MM.1S (cell line): ENCODE measurements at regions not wholly inside any gene's neighbourhood (a gene's known extent, or its start where the extent isn't known, plus 50 kb on each side); places are given as distances from the start of the nearest gene placed in this dataset.

Experiments used
- DNase-seq: peaks from one replicate; pipeline ENCODE4 v3.0.0-alpha.2; 2015
- H2AFZ ChIP-seq: fragments of 300-600 bp; sonication (generic); 2 replicates; pipeline ENCODE4 v1.6.0; 2016; ENCODE audit warnings: antibody characterized with exemption, low read length
- H3F3A ChIP-seq: fragments of 300-600 bp; sonication (generic); 2 replicates; pipeline ENCODE4 v1.6.1; 2016; ENCODE audit warnings: mild to moderate bottlenecking, antibody characterized with exemption, low read length, moderate library complexity, mixed read lengths; ENCODE audit not compliant: insufficient read depth
- H3K27ac ChIP-seq: fragments of 300-600 bp; sonication (generic); 2 replicates; pipeline ENCODE4 v1.5.1; 2016; ENCODE audit warnings: mild to moderate bottlenecking, low read length
- H3K27me3 ChIP-seq: fragments of 300-600 bp; sonication (generic); replicated peaks from 2 replicates; pipeline ENCODE4 v1.6.0; 2016; ENCODE audit warnings: low read length; ENCODE audit not compliant: insufficient read depth
- H3K36me3 ChIP-seq: fragments of 300-600 bp; sonication (generic); replicated peaks from 2 replicates; pipeline ENCODE4 v1.6.1; 2016; ENCODE audit warnings: mild to moderate bottlenecking, low read length, mixed read lengths; ENCODE audit not compliant: insufficient read depth
- H3K4me1 ChIP-seq: fragments of 300-600 bp; sonication (generic); 2 replicates; pipeline ENCODE4 v1.6.1; 2016; ENCODE audit warnings: low read length, mixed read lengths
- H3K4me2 ChIP-seq: fragments of 300-600 bp; sonication (generic); 2 replicates; pipeline ENCODE4 v1.6.0; 2016; ENCODE audit warnings: low read depth, low read length
- H3K4me3 ChIP-seq: fragments of 300-600 bp; sonication (generic); 2 replicates; pipeline ENCODE4 v1.5.1; 2016; ENCODE audit warnings: low read length, mixed read lengths
- H3K79me2 ChIP-seq: fragments of 300-600 bp; sonication (generic); 2 replicates; pipeline ENCODE4 v1.6.1; 2016; ENCODE audit warnings: mixed run types, low read length, mixed read lengths
- H3K9ac ChIP-seq: fragments of 300-600 bp; sonication (generic); 2 replicates; pipeline ENCODE4 v1.6.1; 2016; ENCODE audit warnings: low read length, mixed read lengths
- H3K9me2 ChIP-seq: fragments of 300-600 bp; sonication (generic); replicated peaks from 2 replicates; pipeline ENCODE4 v1.6.1; 2016; ENCODE audit warnings: mild to moderate bottlenecking, low read length, mixed read lengths; ENCODE audit not compliant: insufficient read depth
- H3K9me3 ChIP-seq: fragments of 300-600 bp; sonication (generic); replicated peaks from 2 replicates; pipeline ENCODE4 v1.6.1; 2016; ENCODE audit warnings: mild to moderate bottlenecking, low read length, mixed read lengths; ENCODE audit not compliant: insufficient read depth
- H4K20me1 ChIP-seq: fragments of 300-600 bp; sonication (generic); 2 replicates; pipeline ENCODE4 v1.6.1; 2016; ENCODE audit warnings: mild to moderate bottlenecking, low read length, moderate library complexity, mixed read lengths; ENCODE audit not compliant: insufficient read depth
- EZH2 ChIP-seq: fragments of 300-600 bp; sonication (generic); optimal IDR thresholded peaks from 2 replicates; pipeline ENCODE3; 2017; ENCODE audit warnings: low read depth, mild to moderate bottlenecking, antibody characterized with exemption, low read length, mixed read lengths
- EZH2phosphoT487 ChIP-seq: fragments of 300-600 bp; sonication (generic); IDR thresholded peaks from 2 replicates; pipeline ENCODE4 v1.6.1; 2018; ENCODE audit warnings: antibody characterized with exemption, low read length
- TF ChIP-seq, protein P1 (sequence below): fragments of 300-600 bp; sonication (generic); IDR thresholded peaks from 2 replicates; pipeline ENCODE4 v1.5.1; 2016; ENCODE audit warnings: antibody characterized with exemption, low read length, mixed read lengths

DNA sequence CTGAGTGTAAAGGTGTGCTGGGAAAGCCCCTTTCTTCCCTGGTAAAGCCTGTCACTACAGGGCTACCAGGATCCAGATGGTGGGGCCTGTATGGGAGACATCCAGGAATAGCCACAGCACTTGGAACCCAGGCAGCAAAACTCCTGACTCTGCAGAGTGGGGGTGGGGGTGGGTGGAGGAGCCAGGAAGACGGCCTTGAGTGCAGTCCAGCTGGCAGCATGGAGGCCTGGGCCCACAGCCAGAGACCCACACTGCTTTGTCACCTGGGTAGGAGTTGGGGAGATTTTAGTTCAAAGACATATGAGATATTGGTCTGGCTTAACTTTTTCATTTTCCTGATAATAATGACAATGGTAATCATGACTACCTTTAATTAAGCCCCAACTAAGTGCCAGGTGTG, 116.7 kb upstream of the MRPS22 start:
- no peaks in the 10 kb centered on the region for H3K27me3 ChIP-seq
- no peaks in the 10 kb centered on the region for H3F3A ChIP-seq
- H3K79me2 ChIP-seq: no peaks in the 10 kb centered on the region
- no peaks in the 10 kb centered on the region for H3K9me3 ChIP-seq
- TF ChIP-seq, protein P1, sequence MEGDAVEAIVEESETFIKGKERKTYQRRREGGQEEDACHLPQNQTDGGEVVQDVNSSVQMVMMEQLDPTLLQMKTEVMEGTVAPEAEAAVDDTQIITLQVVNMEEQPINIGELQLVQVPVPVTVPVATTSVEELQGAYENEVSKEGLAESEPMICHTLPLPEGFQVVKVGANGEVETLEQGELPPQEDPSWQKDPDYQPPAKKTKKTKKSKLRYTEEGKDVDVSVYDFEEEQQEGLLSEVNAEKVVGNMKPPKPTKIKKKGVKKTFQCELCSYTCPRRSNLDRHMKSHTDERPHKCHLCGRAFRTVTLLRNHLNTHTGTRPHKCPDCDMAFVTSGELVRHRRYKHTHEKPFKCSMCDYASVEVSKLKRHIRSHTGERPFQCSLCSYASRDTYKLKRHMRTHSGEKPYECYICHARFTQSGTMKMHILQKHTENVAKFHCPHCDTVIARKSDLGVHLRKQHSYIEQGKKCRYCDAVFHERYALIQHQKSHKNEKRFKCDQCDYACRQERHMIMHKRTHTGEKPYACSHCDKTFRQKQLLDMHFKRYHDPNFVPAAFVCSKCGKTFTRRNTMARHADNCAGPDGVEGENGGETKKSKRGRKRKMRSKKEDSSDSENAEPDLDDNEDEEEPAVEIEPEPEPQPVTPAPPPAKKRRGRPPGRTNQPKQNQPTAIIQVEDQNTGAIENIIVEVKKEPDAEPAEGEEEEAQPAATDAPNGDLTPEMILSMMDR: no peak
- TF ChIP-seq EZH2: no peak
- TF ChIP-seq EZH2phosphoT487: no peak
- no peak overlapping the region for H3K4me2 ChIP-seq
- H4K20me1 ChIP-seq: no peaks in the 10 kb centered on the region
- H3K4me3 ChIP-seq: no peak overlapping the region
- H3K4me1 ChIP-seq: no peaks in the 10 kb centered on the region
- H3K9ac ChIP-seq: no peak overlapping the region
- no peaks in the 10 kb centered on the region for H3K9me2 ChIP-seq
- no peak overlapping the region for H2AFZ ChIP-seq
- H3K36me3 ChIP-seq: no peaks in the 10 kb centered on the region
- H3K27ac ChIP-seq: no peak overlapping the region
- DNase-seq: no peak

- Histone ChIP-seq H3K4me1 (no peaks in the 10 kb centered on the region), H3K27ac (no peak overlapping the region), H3K36me3 (no peaks in the 10 kb centered on the region), H2AFZ (no peak overlapping the region), H3K4me3 (no peak overlapping the region), H3F3A (no peaks in the 10 kb centered on the region), H3K9ac (no peak overlapping the region), H3K27me3 (no peaks in the 10 kb centered on the region), H3K9me3 (no peaks in the 10 kb centered on the region), H4K20me1 (no peaks in the 10 kb centered on the region), H3K79me2 (no peaks in the 10 kb centered on the region), H3K9me2 (no peaks in the 10 kb centered on the region), H3K4me2 (no peak overlapping the region)
- TF ChIP-seq EZH2: no peak
- TF ChIP-seq, protein P1: no peak
- no peak for TF ChIP-seq EZH2phosphoT487
- no peak for DNase-seq
These were observed 116.0 kb upstream of the MRPS22 start for GRCh38 chr3:139227827-139228226.

DNA sequence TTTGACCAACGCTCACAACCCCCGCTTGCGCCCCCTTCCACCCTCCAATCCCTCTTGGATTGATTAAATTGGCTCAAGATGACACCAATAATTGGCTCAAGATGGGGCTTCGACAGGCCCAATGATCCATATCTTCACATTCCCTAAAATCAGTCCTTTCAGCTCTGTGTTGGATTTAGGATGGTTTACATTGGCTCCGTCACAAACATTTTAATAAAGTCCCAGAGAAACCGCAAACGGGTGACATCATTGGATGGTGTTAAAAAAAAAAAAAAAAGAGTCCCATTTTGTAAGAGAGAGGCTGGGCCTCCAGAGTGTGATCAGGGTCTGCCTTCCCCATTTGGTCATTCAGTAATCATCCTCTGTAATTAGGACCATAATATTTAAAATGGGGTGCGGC, 113.4 kb upstream of the MRPS22 start:
- Histone ChIP-seq H3K4me3 (no peak overlapping the region), H3K9me3 (no peaks in the 10 kb centered on the region), H3K4me1 (no peaks in the 10 kb centered on the region), H2AFZ (no peak overlapping the region), H3K4me2 (no peak overlapping the region), H3K27me3 (no peaks in the 10 kb centered on the region), H3K79me2 (no peaks in the 10 kb centered on the region), H3K36me3 (no peaks in the 10 kb centered on the region), H3K27ac (no peak overlapping the region), H4K20me1 (no peaks in the 10 kb centered on the region), H3K9ac (no peak overlapping the region), H3F3A (no peaks in the 10 kb centered on the region), H3K9me2 (no peaks in the 10 kb centered on the region)
- TF ChIP-seq EZH2phosphoT487 (no peak), EZH2 (no peak)
- TF ChIP-seq, protein P1: no peak
- no peak for DNase-seq
